ENCODE measurements at regions not wholly inside any gene's neighbourhood (a gene's known extent, or its start where the extent isn't known, plus 50 kb on each side); places are given as distances from the start of the nearest gene placed in this dataset.

- H3K4me3 ChIP-seq, result no peak overlapping the region
- DNase-seq (ENCODE audit: low spot score), result no peak
- TF ChIP-seq CTCF (IDR thresholded peaks at IDR 0.05), result no peak
- H3K27ac ChIP-seq, result no peak overlapping the region
Observed at GRCh38 chr4:64584125-64584524, 174.9 kb upstream of the TECRL start.

DNA sequence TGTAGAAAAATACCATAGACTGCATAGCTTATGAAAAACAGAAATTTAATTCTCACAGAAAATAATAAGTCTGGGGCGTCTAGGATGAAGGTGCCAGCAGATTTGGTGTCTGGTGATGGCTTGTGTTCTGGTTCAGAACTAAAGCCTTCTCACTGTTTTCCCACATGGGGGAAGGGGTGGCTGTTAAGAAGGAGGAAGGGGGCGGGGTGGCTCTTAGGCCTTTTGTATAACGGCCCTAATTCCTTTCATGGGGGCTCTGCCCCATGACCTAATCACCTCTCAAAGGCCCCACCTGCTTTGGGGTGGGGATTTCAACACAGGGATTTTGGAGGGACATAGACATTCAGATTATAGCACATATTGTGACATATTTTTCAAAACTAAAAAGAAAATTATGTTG lies 173.2 kb upstream of the TECRL start:
- Histone ChIP-seq H3K4me3 (no peak overlapping the region), H3K27ac (no peak overlapping the region)
- TF ChIP-seq CTCF (IDR thresholded peaks at IDR 0.05), result no peak
- DNase-seq (ENCODE audit: low spot score), result no peak

GRCh38 chr4:64581422-64581821 lies 172.2 kb upstream of the TECRL start:
- Histone ChIP-seq H3K4me3 (no peak overlapping the region), H3K27ac (no peak overlapping the region)
- DNase-seq (ENCODE audit: low spot score), result no peak
- no peak for TF ChIP-seq CTCF (IDR thresholded peaks at IDR 0.05)

GRCh38 chr4:64564126-64564525 lies 154.9 kb upstream of the TECRL start:
- no peak for DNase-seq (ENCODE audit: low spot score)
- no peak overlapping the region for H3K27ac ChIP-seq

GRCh38 chr4:64559571-64559970 lies 150.3 kb upstream of the TECRL start:
- no peak for TF ChIP-seq CTCF (IDR thresholded peaks at IDR 0.05)
- no peak overlapping the region for H3K4me3 ChIP-seq
- H3K27ac ChIP-seq, result no peak overlapping the region
- no peak for DNase-seq (ENCODE audit: low spot score)

More at GRCh38 chr4:64564126-64564525, 154.9 kb upstream of the TECRL start:
- H3K4me3 ChIP-seq, result no peak overlapping the region
- no peak for TF ChIP-seq CTCF (IDR thresholded peaks at IDR 0.05)

DNA sequence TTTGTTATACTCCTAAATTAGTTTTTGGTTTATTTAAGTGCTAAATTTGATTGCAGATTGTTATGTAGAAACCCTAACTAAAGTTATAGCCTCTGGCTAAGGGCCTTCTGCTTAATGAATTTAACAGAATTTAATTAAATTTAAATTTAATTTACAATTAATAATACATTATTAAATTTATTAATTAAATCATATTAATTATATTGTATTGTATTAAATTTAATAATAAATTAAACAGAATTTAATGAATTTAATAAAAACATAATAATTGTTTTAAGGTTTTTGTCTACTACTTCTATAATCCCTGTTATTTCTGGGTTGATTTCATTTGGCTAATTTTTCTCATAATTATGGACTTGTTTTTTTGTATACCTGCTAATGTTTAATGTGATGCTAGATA lies 141.9 kb upstream of the TECRL start:
- H3K27ac ChIP-seq, result no peak overlapping the region
- no peak for TF ChIP-seq CTCF (IDR thresholded peaks at IDR 0.05)
- DNase-seq (ENCODE audit: low spot score), result no peak

DNA sequence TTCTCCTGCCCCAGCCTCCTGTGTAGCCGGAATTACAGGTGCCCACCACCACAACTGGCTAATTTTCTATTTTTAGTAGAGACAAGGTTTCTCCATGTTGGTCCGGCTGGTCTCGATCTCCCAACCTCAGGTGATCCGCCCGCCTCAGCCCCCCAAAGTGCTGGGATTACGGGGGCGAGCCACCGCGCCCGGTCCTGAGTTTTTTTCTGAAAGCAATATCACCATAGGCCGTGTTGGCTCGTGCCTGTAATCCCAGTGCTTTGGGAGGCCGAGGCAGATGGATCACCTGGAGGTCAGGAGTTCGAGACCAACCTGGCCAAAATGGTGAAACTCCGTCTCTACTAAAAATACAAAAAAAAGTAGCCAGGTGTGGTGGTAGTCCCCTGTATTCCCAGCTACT lies 136.3 kb upstream of the TECRL start:
- no peak overlapping the region for H3K27ac ChIP-seq
- no peak overlapping the region for H3K4me3 ChIP-seq
- no peak for TF ChIP-seq CTCF (IDR thresholded peaks at IDR 0.05)
- DNase-seq (ENCODE audit: low spot score), result no peak

More for the DNA sequence above, 141.9 kb upstream of the TECRL start:
- no peak overlapping the region for H3K4me3 ChIP-seq

Data from coronary artery (tissue), 2 donors.